GM23338 (cell line): ENCODE measurements at regions not wholly inside any gene's neighbourhood (a gene's known extent, or its start where the extent isn't known, plus 50 kb on each side); places are given as distances from the start of the nearest gene placed in this dataset.
A peak's percentile ranks its signal among the peaks of the same experiment; 100 is the strongest.

ENCODE experiments used
- ATAC-seq: fragments of 200-7000 bp; cut with Tn5 transposase; 3 replicates; pipeline ENCODE4 v1.9.1; 2020
- DNase-seq: peaks from one replicate; pipeline ENCODE4 v3.0.0-alpha.2; 2015; ENCODE audit warnings: low spot score
- H2AFZ ChIP-seq: fragments of 200-600 bp; sonication (generic); 2 replicates; pipeline ENCODE4 v1.8.0; 2016; ENCODE audit warnings: antibody characterized with exemption, mild to moderate bottlenecking, moderate library complexity
- H3F3A ChIP-seq: fragments of 200-600 bp; sonication (generic); replicated peaks from 2 replicates; pipeline ENCODE4 v1.8.0; 2017; ENCODE audit warnings: antibody characterized with exemption, mixed run types, low read depth
- H3K27ac ChIP-seq: fragments of 200-600 bp; sonication (generic); 2 replicates; pipeline ENCODE4 v1.6.1; 2016; ENCODE audit warnings: low read depth
- H3K27me3 ChIP-seq: fragments of 200-600 bp; sonication (generic); 2 replicates; pipeline ENCODE4 v1.8.0; 2016; ENCODE audit warnings: mild to moderate bottlenecking, mixed run types, moderate library complexity; ENCODE audit not compliant: insufficient read depth
- H3K36me3 ChIP-seq: fragments of 200-600 bp; sonication (generic); 2 replicates; pipeline ENCODE4 v1.8.0; 2016; ENCODE audit warnings: mild to moderate bottlenecking; ENCODE audit not compliant: insufficient read depth
- H3K4me1 ChIP-seq: fragments of 200-600 bp; sonication (generic); 2 replicates; pipeline ENCODE4 v1.8.0; 2016; ENCODE audit warnings: mild to moderate bottlenecking, moderate library complexity; ENCODE audit not compliant: insufficient read depth
- H3K4me2 ChIP-seq: fragments of 200-600 bp; sonication (generic); 2 replicates; pipeline ENCODE4 v1.7.1; 2017; ENCODE audit warnings: mixed run types
- H3K4me3 ChIP-seq: fragments of 200-600 bp; sonication (generic); 2 replicates; pipeline ENCODE4 v1.6.1; 2016; ENCODE audit warnings: mixed run types
- H3K79me2 ChIP-seq: fragments of 200-600 bp; sonication (generic); replicated peaks from 2 replicates; pipeline ENCODE4 v1.8.0; 2017; ENCODE audit warnings: mild to moderate bottlenecking; ENCODE audit not compliant: insufficient read depth
- H3K9me2 ChIP-seq: fragments of 200-600 bp; sonication (generic); 2 replicates; pipeline ENCODE4 v1.8.0; 2017; ENCODE audit not compliant: insufficient read depth
- H4K20me1 ChIP-seq: fragments of 200-600 bp; sonication (generic); replicated peaks from 2 replicates; pipeline ENCODE4 v1.8.0; 2017; ENCODE audit warnings: mild to moderate bottlenecking; ENCODE audit not compliant: insufficient read depth
- H3K27ac Mint-ChIP-seq: 2 replicates; pipeline ENCODE4 v1.8.0; 2020; ENCODE audit warnings: inconsistent platforms, mild to moderate bottlenecking, moderate library complexity, mixed read lengths
- H3K27me3 Mint-ChIP-seq: 3 replicates; pipeline ENCODE4 v1.8.0; 2022; ENCODE audit warnings: low read depth, mild to moderate bottlenecking, moderate library complexity, mixed read lengths, inconsistent platforms; ENCODE audit not compliant: insufficient read depth, poor library complexity
- H3K36me3 Mint-ChIP-seq: 3 replicates; pipeline ENCODE4 v1.8.0; 2021; ENCODE audit warnings: low read depth, mild to moderate bottlenecking, inconsistent platforms, moderate library complexity, mixed read lengths
- H3K4me1 Mint-ChIP-seq: 3 replicates; pipeline ENCODE4 v1.8.0; 2020; ENCODE audit warnings: mild to moderate bottlenecking, inconsistent platforms, mixed read lengths
- H3K4me3 Mint-ChIP-seq: 3 replicates; pipeline ENCODE4 v1.8.0; 2021; ENCODE audit warnings: moderate library complexity, mild to moderate bottlenecking, inconsistent platforms, mixed read lengths
- H3K9me3 Mint-ChIP-seq: 3 replicates; pipeline ENCODE4 v1.8.0; 2020; ENCODE audit warnings: moderate library complexity, mild to moderate bottlenecking, inconsistent platforms, mixed read lengths
- CREB1 ChIP-seq: fragments of 250-450 bp; sonication (Bioruptor Pico); IDR thresholded peaks from 2 replicates; pipeline ENCODE4 v1.5.0; 2020; ENCODE audit warnings: low read depth, mild to moderate bottlenecking, moderate library complexity
- EZH2 ChIP-seq: fragments of 200-600 bp; sonication (generic); IDR thresholded peaks from one replicate; pipeline ENCODE4 v1.8.0; 2017; ENCODE audit warnings: antibody characterized with exemption, mild to moderate bottlenecking, low read depth; ENCODE audit not compliant: unreplicated experiment
- JUNB ChIP-seq: IDR thresholded peaks from one replicate; pipeline ENCODE4 v1.6.1; 2016; ENCODE audit warnings: antibody characterized with exemption; ENCODE audit not compliant: unreplicated experiment
- ZNF331 ChIP-seq: fragments of 250-450 bp; sonication (Bioruptor Pico); IDR thresholded peaks from 2 replicates; pipeline ENCODE4 v1.5.0; 2020; ENCODE audit warnings: low read depth, mild to moderate bottlenecking, moderate library complexity
- TF ChIP-seq, protein P1 (sequence below): IDR thresholded peaks from one replicate; pipeline ENCODE4 v1.6.1; 2018; ENCODE audit warnings: antibody characterized with exemption; ENCODE audit not compliant: unreplicated experiment
- TF ChIP-seq, protein P2 (sequence below): IDR thresholded peaks from 2 replicates; pipeline ENCODE4 v1.6.1; 2016; ENCODE audit warnings: antibody characterized with exemption

DNA sequence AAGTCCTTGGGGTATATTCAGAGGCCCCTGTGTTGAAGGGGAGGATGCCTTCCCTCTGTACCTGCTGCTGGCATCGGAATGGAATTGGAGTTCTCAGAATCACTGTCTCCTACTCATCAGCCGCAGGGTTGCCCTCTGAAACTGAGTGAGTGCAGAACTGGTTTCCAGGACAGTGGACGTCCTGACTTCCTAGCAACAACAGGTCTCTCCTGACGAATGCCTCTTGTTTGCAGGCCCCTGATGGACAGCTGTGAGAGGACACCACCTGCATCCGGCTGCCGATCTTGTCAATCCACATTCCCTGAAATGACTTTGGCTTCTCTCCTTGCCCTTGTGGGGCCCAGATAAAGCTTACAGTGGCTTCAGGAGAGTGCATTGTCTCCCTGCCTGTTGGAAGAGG is 274.5 kb downstream of the NSG2 start:
- H3K4me3 Mint-ChIP-seq, result no peak overlapping the region
- H3K4me1 ChIP-seq, result peaks cover 4% of the 10 kb centered on the region; the same call in 1 of the 2 replicates
- no peaks in the 10 kb centered on the region for H3K36me3 Mint-ChIP-seq
- no peaks in the 10 kb centered on the region for H3F3A ChIP-seq
- peaks cover 5% of the 10 kb centered on the region for H3K27me3 Mint-ChIP-seq
- H3K9me2 ChIP-seq, result no peaks in the 10 kb centered on the region
- H3K4me1 Mint-ChIP-seq, result peaks cover 10% of the 10 kb centered on the region
- no peaks in the 10 kb centered on the region for H3K27me3 ChIP-seq
- no peak overlapping the region for H2AFZ ChIP-seq
- no peak overlapping the region for H3K4me3 ChIP-seq
- H3K36me3 ChIP-seq, result no peaks in the 10 kb centered on the region
- DNase-seq (peak; percentile 30), ATAC-seq (no peak)
- no peak overlapping the region for H3K27ac Mint-ChIP-seq
- H4K20me1 ChIP-seq, result no peaks in the 10 kb centered on the region
- no peaks in the 10 kb centered on the region for H3K79me2 ChIP-seq
- no peak overlapping the region for H3K4me2 ChIP-seq
- no peaks in the 10 kb centered on the region; the same call in 2 of the 3 replicates for H3K9me3 Mint-ChIP-seq
- no peak overlapping the region for H3K27ac ChIP-seq
- TF ChIP-seq JUNB (no peak), ZNF331 (CRISPR knock-in tag) (no peak), CREB1 (CRISPR knock-in tag) (no peak)
- TF ChIP-seq, protein P1, sequence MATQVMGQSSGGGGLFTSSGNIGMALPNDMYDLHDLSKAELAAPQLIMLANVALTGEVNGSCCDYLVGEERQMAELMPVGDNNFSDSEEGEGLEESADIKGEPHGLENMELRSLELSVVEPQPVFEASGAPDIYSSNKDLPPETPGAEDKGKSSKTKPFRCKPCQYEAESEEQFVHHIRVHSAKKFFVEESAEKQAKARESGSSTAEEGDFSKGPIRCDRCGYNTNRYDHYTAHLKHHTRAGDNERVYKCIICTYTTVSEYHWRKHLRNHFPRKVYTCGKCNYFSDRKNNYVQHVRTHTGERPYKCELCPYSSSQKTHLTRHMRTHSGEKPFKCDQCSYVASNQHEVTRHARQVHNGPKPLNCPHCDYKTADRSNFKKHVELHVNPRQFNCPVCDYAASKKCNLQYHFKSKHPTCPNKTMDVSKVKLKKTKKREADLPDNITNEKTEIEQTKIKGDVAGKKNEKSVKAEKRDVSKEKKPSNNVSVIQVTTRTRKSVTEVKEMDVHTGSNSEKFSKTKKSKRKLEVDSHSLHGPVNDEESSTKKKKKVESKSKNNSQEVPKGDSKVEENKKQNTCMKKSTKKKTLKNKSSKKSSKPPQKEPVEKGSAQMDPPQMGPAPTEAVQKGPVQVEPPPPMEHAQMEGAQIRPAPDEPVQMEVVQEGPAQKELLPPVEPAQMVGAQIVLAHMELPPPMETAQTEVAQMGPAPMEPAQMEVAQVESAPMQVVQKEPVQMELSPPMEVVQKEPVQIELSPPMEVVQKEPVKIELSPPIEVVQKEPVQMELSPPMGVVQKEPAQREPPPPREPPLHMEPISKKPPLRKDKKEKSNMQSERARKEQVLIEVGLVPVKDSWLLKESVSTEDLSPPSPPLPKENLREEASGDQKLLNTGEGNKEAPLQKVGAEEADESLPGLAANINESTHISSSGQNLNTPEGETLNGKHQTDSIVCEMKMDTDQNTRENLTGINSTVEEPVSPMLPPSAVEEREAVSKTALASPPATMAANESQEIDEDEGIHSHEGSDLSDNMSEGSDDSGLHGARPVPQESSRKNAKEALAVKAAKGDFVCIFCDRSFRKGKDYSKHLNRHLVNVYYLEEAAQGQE, result no peak
- TF ChIP-seq, protein P2, sequence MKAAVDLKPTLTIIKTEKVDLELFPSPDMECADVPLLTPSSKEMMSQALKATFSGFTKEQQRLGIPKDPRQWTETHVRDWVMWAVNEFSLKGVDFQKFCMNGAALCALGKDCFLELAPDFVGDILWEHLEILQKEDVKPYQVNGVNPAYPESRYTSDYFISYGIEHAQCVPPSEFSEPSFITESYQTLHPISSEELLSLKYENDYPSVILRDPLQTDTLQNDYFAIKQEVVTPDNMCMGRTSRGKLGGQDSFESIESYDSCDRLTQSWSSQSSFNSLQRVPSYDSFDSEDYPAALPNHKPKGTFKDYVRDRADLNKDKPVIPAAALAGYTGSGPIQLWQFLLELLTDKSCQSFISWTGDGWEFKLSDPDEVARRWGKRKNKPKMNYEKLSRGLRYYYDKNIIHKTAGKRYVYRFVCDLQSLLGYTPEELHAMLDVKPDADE, result no peak

DNA sequence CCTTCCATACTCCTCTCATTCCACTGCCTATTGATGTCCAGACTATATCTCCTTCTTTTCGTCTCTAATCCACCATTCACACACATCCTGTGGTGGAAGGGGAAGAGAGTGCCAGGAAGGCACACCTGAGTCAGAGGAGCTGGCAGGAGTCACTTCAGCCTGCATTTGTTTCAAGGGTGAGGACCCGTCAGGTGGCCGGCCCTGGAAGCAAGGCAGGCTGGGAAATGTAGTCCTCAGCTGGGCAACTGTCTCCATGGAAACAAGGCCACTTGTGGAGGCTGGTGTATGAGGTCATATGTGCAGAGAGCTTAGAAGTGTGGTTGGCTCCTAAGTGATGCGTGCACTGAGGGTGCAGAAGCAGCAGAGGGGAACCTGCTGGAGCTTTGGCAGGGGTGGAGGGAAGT is 278.4 kb downstream of the NSG2 start:
- peak; percentile 81 for ATAC-seq
- no peaks in the 10 kb centered on the region for H3K36me3 ChIP-seq
- Mint-ChIP-seq H3K27me3 (peaks cover 2% of the 10 kb centered on the region), H3K36me3 (no peaks in the 10 kb centered on the region), H3K4me1 (peaks cover 22% of the 10 kb centered on the region), H3K4me3 (no peak overlapping the region; the same call in 2 of the 3 replicates), H3K9me3 (no peaks in the 10 kb centered on the region; the same call in 2 of the 3 replicates), H3K27ac (no peak overlapping the region)
- H3K79me2 ChIP-seq, result no peaks in the 10 kb centered on the region
- no peaks in the 10 kb centered on the region for H3K27me3 ChIP-seq
- H2AFZ ChIP-seq, result peak overlapping the region; percentile 96
- peak; percentile 91 for DNase-seq
- H3K4me1 ChIP-seq, result peaks cover 4% of the 10 kb centered on the region; the same call in 1 of the 2 replicates
- no peak overlapping the region for H3K27ac ChIP-seq
- no peak overlapping the region; the same call in 1 of the 2 replicates for H3K4me2 ChIP-seq
- H3K9me2 ChIP-seq, result no peaks in the 10 kb centered on the region
- H3F3A ChIP-seq, result no peaks in the 10 kb centered on the region
- TF ChIP-seq CREB1 (CRISPR knock-in tag) (peak; percentile 60), EZH2 (no peak)
- TF ChIP-seq, protein P2, result peak; percentile 71
- no peak overlapping the region for H3K4me3 ChIP-seq
- no peaks in the 10 kb centered on the region for H4K20me1 ChIP-seq
